Trophoblast cell (in vitro differentiated cells and primary cell): ENCODE measurements at regions not wholly inside any gene's neighbourhood (a gene's known extent, or its start where the extent isn't known, plus 50 kb on each side); places are given as distances from the start of the nearest gene placed in this dataset.

Source experiments
- DNase-seq, 2 donors: peaks; one replicate each; pipeline ENCODE4 v3.0.0-alpha.2; 2016
- H2AFZ ChIP-seq: 2 replicates; pipeline ENCODE4 v1.6.1; 2013; ENCODE audit warnings: low read length, moderate library complexity, mild to moderate bottlenecking; ENCODE audit not compliant: insufficient read depth, poor library complexity
- H2AK5ac ChIP-seq: 2 replicates; pipeline ENCODE4 v1.6.1; 2013; ENCODE audit warnings: mild to moderate bottlenecking, low read length
- H2BK120ac ChIP-seq: 2 replicates; pipeline ENCODE4 v1.6.1; 2013; ENCODE audit warnings: low read length, mild to moderate bottlenecking, moderate library complexity; ENCODE audit not compliant: insufficient read depth, poor library complexity
- H2BK12ac ChIP-seq: 2 replicates; pipeline ENCODE4 v1.6.1; 2013; ENCODE audit warnings: mild to moderate bottlenecking, low read length, moderate library complexity
- H2BK5ac ChIP-seq: 2 replicates; pipeline ENCODE4 v1.6.1; 2013; ENCODE audit warnings: low read length, low read depth, moderate library complexity, mild to moderate bottlenecking; ENCODE audit not compliant: poor library complexity
- H3K14ac ChIP-seq: 2 replicates; pipeline ENCODE4 v1.6.1; 2013; ENCODE audit warnings: mild to moderate bottlenecking, low read length
- H3K18ac ChIP-seq: 2 replicates; pipeline ENCODE4 v1.6.1; 2013; ENCODE audit warnings: mild to moderate bottlenecking, low read length
- H3K23ac ChIP-seq: 2 replicates; pipeline ENCODE4 v1.6.1; 2013; ENCODE audit warnings: low read length
- H3K27ac ChIP-seq: 2 replicates; pipeline ENCODE4 v1.5.1; 2013; ENCODE audit warnings: low read depth, mild to moderate bottlenecking, inconsistent platforms, low read length, moderate library complexity
- H3K27me3 ChIP-seq: 2 replicates; pipeline ENCODE4 v1.6.1; 2013; ENCODE audit warnings: inconsistent platforms, mild to moderate bottlenecking, low read length, moderate library complexity; ENCODE audit not compliant: insufficient read depth
- H3K36me3 ChIP-seq, 2 experiments: 1 replicate in 1 of 2; 2 replicates in 1 of 2; pipeline ENCODE4 v1.6.1; 2013; ENCODE audit warnings: low read length in 2 of 2, mild to moderate bottlenecking in 2 of 2, moderate library complexity in 1 of 2; ENCODE audit not compliant: insufficient read depth in 2 of 2, control insufficient read depth in 1 of 2
- H3K4ac ChIP-seq: 2 replicates; pipeline ENCODE4 v1.6.1; 2013; ENCODE audit warnings: low read depth, mild to moderate bottlenecking, low read length, moderate library complexity
- H3K4me1 ChIP-seq, 2 experiments: 1 replicate in 1 of 2; 2 replicates in 1 of 2; pipeline ENCODE4 v1.6.1; 2013; ENCODE audit warnings: low read length in 2 of 2, mild to moderate bottlenecking in 2 of 2, moderate library complexity in 1 of 2; ENCODE audit not compliant: insufficient read depth in 2 of 2, control insufficient read depth in 1 of 2
- H3K4me2 ChIP-seq: 2 replicates; pipeline ENCODE4 v1.6.1; 2013; ENCODE audit warnings: inconsistent platforms, mild to moderate bottlenecking, low read length, moderate library complexity
- H3K4me3 ChIP-seq: 2 replicates; pipeline ENCODE4 v1.5.1; 2013; ENCODE audit warnings: mild to moderate bottlenecking, low read depth, low read length, inconsistent platforms
- H3K79me1 ChIP-seq: one replicate; pipeline ENCODE4 v1.6.1; 2013; ENCODE audit warnings: low read length
- H3K79me2 ChIP-seq: 2 replicates; pipeline ENCODE4 v1.6.1; 2013; ENCODE audit warnings: low read length, mild to moderate bottlenecking; ENCODE audit not compliant: control insufficient read depth, insufficient read depth, poor library complexity
- H3K9ac ChIP-seq: 2 replicates; pipeline ENCODE4 v1.6.1; 2013; ENCODE audit warnings: mild to moderate bottlenecking, low read length
- H3K9me3 ChIP-seq: 2 replicates; pipeline ENCODE4 v1.6.1; 2013; ENCODE audit warnings: low read depth, mild to moderate bottlenecking, control low read depth, inconsistent platforms, low read length; ENCODE audit not compliant: insufficient read depth
- H4K12ac ChIP-seq: 2 replicates; pipeline ENCODE4 v1.6.1; 2013; ENCODE audit warnings: low read depth, mild to moderate bottlenecking, low read length, moderate library complexity
- H4K8ac ChIP-seq: 2 replicates; pipeline ENCODE4 v1.6.1; 2013; ENCODE audit warnings: low read depth, mild to moderate bottlenecking, low read length, moderate library complexity
- H4K91ac ChIP-seq: one replicate; pipeline ENCODE4 v1.6.1; 2013; ENCODE audit warnings: low read depth, mild to moderate bottlenecking, low read length, moderate library complexity
- WGBS: extraction: QIAGEN DNeasy Blood & Tissue Kit; methylation state at CpG from one replicate; pipeline ENCODE4 v1.1.7; 2013; ENCODE audit warnings: missing lambda C conversion rate; ENCODE audit not compliant: insufficient read length, insufficient coverage; ENCODE audit errors: extremely low coverage; 5-methylcytosine and 5-hydroxymethylcytosine counted together

DNA sequence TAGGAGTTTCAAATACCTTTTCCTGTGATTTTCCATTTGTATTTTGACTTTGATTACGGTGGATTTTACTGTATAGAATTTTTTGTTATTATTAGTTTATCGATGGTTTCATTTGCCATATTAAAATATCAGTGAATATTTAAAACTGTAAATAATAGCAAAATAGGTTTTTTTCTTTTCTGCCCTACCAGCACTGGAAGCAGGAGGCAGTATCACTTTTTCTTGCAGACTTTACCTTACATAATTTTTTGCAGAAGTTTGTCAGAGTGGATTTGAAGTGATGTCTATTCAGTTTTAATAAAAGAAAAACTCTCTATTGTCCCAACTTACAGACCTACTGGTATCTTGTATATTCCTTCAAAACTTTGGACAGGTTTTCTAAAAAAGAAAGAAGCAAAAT, 213.6 kb downstream of the CENPF start:
- no peak overlapping the region for H2AK5ac ChIP-seq
- no peaks in the 10 kb centered on the region for H3K9me3 ChIP-seq
- H3K79me2 ChIP-seq, result no peaks in the 10 kb centered on the region
- H2BK120ac ChIP-seq, result no peak overlapping the region
- no peak overlapping the region for H3K9ac ChIP-seq
- H4K8ac ChIP-seq, result no peak overlapping the region
- H3K23ac ChIP-seq, result no peak overlapping the region
- no peak overlapping the region for H4K91ac ChIP-seq
- H4K12ac ChIP-seq, result no peak overlapping the region
- no peak overlapping the region for H3K18ac ChIP-seq
- H3K27me3 ChIP-seq, result no peaks in the 10 kb centered on the region
- H3K36me3 ChIP-seq, result no peaks in the 10 kb centered on the region
- H3K4ac ChIP-seq, result no peak overlapping the region
- H3K4me3 ChIP-seq, result no peak overlapping the region
- no peak overlapping the region for H3K27ac ChIP-seq
- H2BK12ac ChIP-seq, result no peak overlapping the region
- H2AFZ ChIP-seq, result no peak overlapping the region
- no peaks in the 10 kb centered on the region for H3K4me1 ChIP-seq
- H3K4me2 ChIP-seq, result no peak overlapping the region
- no peak for DNase-seq
- WGBS, result no CpG with 5 or more reads among the region's 2 CpGs
- H2BK5ac ChIP-seq, result no peak overlapping the region
- no peaks in the 10 kb centered on the region for H3K79me1 ChIP-seq
- no peak overlapping the region for H3K14ac ChIP-seq

DNA sequence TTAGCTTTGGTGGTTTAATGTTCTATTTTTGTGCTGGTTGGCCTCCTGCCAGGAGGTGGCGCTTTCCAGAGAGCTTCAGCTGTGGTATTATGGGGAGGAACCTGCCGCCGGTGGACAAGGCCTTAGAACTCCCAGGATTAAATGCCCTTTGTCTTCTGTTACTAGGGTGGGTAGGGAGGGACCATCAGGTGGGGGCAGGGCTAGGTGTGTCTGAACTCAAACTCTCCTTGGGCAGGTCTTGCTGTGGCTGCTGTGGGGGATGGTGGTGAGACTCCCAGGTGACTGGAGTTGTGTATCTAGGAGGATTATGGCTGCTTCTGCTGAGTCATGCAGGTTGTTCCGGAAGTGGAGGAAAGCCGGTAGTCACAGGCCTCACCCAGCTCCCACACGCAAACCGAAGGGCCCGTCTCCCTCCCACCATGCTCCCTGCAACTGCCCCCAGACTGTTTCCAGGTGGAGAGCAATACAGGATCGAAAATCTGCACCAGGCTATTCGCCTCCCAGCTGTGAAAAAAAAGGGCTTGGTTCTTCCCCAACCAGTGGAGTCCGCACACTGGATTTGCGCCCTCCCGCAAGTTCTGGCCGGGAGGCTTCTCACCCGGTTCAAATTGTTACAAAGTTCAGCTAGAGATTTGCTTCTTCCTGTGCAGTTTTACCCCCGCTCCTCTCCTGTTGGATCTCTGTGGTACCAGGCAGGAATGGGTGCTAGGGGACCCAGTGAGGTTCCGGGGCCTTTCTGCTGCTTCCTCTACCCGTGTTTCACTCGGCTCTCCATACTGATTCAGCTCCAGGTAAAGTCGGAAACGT, 220.5 kb downstream of the CENPF start:
- Histone ChIP-seq H2AFZ (no peak overlapping the region), H2BK120ac (no peak overlapping the region), H3K79me2 (no peaks in the 10 kb centered on the region), H3K14ac (no peak overlapping the region), H3K4ac (no peak overlapping the region), H3K18ac (no peak overlapping the region), H2BK5ac (no peak overlapping the region), H4K12ac (no peak overlapping the region), H3K36me3 (no peaks in the 10 kb centered on the region), H4K8ac (no peak overlapping the region), H3K27ac (no peak overlapping the region), H3K79me1 (no peaks in the 10 kb centered on the region), H2AK5ac (no peak overlapping the region), H3K23ac (no peak overlapping the region), H4K91ac (no peak overlapping the region), H3K27me3 (no peaks in the 10 kb centered on the region), H3K4me1 (no peaks in the 10 kb centered on the region), H3K4me2 (no peak overlapping the region), H2BK12ac (no peak overlapping the region), H3K9ac (no peak overlapping the region), H3K4me3 (no peak overlapping the region), H3K9me3 (no peaks in the 10 kb centered on the region)
- no CpG with 5 or more reads among the region's 21 CpGs for WGBS
- DNase-seq, result no peak

DNA sequence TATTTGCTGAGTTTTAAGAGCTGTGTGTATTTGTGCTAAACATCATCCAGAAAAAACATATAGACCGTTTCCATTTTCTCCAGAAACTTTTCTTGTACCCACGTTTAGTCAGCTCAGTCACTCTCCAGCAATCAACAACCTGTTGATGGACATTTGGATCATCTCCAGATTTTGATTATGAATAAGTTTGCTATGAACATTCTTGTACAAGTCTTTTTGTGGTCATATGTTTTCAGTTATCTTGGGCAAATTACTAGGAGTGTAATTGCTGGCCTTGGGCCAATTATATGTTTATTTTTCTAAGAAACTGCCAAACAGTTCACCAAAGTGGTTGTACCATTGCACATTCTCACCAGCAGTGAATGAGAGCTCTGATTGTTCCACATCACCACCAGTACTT, 221.8 kb downstream of the CENPF start:
- H2BK120ac ChIP-seq, result no peak overlapping the region
- H3K23ac ChIP-seq, result no peak overlapping the region
- H2BK12ac ChIP-seq, result no peak overlapping the region
- no peaks in the 10 kb centered on the region for H3K4me1 ChIP-seq
- no peak overlapping the region for H4K91ac ChIP-seq
- H4K12ac ChIP-seq, result no peak overlapping the region
- H3K79me2 ChIP-seq, result no peaks in the 10 kb centered on the region
- H3K18ac ChIP-seq, result no peak overlapping the region
- DNase-seq, result no peak
- H3K4me3 ChIP-seq, result no peak overlapping the region
- H4K8ac ChIP-seq, result no peak overlapping the region
- H2AK5ac ChIP-seq, result no peak overlapping the region
- H2AFZ ChIP-seq, result no peak overlapping the region
- no peaks in the 10 kb centered on the region for H3K79me1 ChIP-seq
- H3K9ac ChIP-seq, result no peak overlapping the region
- H3K9me3 ChIP-seq, result no peaks in the 10 kb centered on the region
- no peaks in the 10 kb centered on the region for H3K36me3 ChIP-seq
- no peak overlapping the region for H3K4ac ChIP-seq
- no peaks in the 10 kb centered on the region for H3K27me3 ChIP-seq
- WGBS, result no CpG with 5 or more reads among the region's 2 CpGs
- no peak overlapping the region for H3K4me2 ChIP-seq
- no peak overlapping the region for H3K27ac ChIP-seq
- H2BK5ac ChIP-seq, result no peak overlapping the region
- H3K14ac ChIP-seq, result no peak overlapping the region

DNA sequence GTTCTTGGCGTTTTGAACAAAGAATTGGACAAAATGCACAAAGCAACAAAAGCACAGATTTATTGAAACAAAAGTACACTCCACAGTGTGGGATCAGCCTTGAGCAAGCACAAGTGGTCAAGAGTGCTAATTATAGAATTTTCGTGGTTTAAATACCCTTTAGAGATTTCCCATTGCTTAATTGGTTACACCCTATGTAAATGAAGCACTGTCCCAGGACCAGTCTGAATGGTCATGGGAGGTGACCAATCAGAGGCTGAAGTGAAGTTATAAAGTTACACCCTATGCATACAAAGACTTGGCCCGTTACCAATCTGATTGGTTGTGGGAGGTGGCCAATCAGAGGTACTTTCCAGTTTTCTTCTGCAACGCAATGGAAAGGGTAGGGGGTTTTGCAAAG, 223.6 kb downstream of the CENPF start:
- no peak overlapping the region for H4K12ac ChIP-seq
- no peak overlapping the region for H3K18ac ChIP-seq
- H4K8ac ChIP-seq, result no peak overlapping the region
- H3K27me3 ChIP-seq, result no peaks in the 10 kb centered on the region
- H2BK5ac ChIP-seq, result no peak overlapping the region
- WGBS, result no CpG with 5 or more reads among the region's 4 CpGs
- H3K4me1 ChIP-seq, result no peaks in the 10 kb centered on the region
- no peak overlapping the region for H2BK120ac ChIP-seq
- no peak overlapping the region for H3K4me3 ChIP-seq
- H2AFZ ChIP-seq, result no peak overlapping the region
- no peaks in the 10 kb centered on the region for H3K9me3 ChIP-seq
- H3K79me1 ChIP-seq, result no peaks in the 10 kb centered on the region
- no peak overlapping the region for H3K23ac ChIP-seq
- H3K14ac ChIP-seq, result no peak overlapping the region
- no peak overlapping the region for H3K9ac ChIP-seq
- no peak overlapping the region for H3K4me2 ChIP-seq
- H3K27ac ChIP-seq, result no peak overlapping the region
- H2BK12ac ChIP-seq, result no peak overlapping the region
- no peak for DNase-seq
- H3K79me2 ChIP-seq, result no peaks in the 10 kb centered on the region
- no peaks in the 10 kb centered on the region for H3K36me3 ChIP-seq
- no peak overlapping the region for H2AK5ac ChIP-seq
- no peak overlapping the region for H4K91ac ChIP-seq
- H3K4ac ChIP-seq, result no peak overlapping the region
